Liver (tissue), 3 donors: ENCODE measurements at regions not wholly inside any gene's neighbourhood (a gene's known extent, or its start where the extent isn't known, plus 50 kb on each side); places are given as distances from the start of the nearest gene placed in this dataset.

Experiments used
- EGR1 ChIP-seq, 2 donors: IDR thresholded peaks; 2 replicates each; pipeline ENCODE4 v1.6.1; 2016 to 2018; ENCODE audit warnings: antibody characterized with exemption in 2 of 2, low read depth in 2 of 2
- GABPA ChIP-seq, 2 donors: IDR thresholded peaks in 1 of 2; conservative IDR thresholded peaks in 1 of 2; 2 replicates each; pipeline ENCODE4 v1.6.1; 2016; ENCODE audit warnings: antibody characterized with exemption in 2 of 2, mild to moderate bottlenecking in 1 of 2, moderate library complexity in 1 of 2
- YY1 ChIP-seq: IDR thresholded peaks from 2 replicates; pipeline ENCODE4 v1.6.1; 2016; ENCODE audit warnings: antibody characterized with exemption, mild to moderate bottlenecking
- ZBTB33 ChIP-seq: IDR thresholded peaks from 2 replicates; pipeline ENCODE4 v1.6.1; 2016; ENCODE audit warnings: antibody characterized with exemption
- TF ChIP-seq, protein P1 (sequence below): fragments of 150-350 bp; IDR thresholded peaks from 2 replicates; pipeline ENCODE4 v1.5.1; 2017; ENCODE audit warnings: improper control_type of control experiment, low read depth, low read length; ENCODE audit not compliant: missing input control
- TF ChIP-seq, protein P2 (sequence below): IDR thresholded peaks from 2 replicates; pipeline ENCODE4 v1.6.1; 2016; ENCODE audit warnings: antibody characterized with exemption
- donor health status: healthy.
- donor health status: healthy.

DNA sequence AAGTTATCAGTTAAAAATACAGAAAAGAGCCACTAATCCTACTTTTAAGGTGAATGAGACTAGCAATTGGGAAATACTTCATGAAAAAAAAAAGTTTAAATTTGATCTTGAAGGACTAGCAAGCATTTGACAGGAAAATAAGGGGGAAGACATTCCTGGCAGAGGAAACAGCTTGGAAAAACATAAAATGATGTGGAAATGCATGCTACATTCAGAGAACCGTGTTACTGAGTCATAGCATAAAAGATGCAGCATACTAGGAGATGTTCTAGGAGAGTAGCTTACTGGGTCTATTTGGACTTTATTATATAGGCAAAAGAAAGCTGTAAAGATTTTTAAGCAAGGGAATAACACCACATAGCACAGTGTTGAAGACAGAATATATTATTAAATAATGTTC lies 108.6 kb upstream of the COL1A2 start:
- TF ChIP-seq, protein P1, sequence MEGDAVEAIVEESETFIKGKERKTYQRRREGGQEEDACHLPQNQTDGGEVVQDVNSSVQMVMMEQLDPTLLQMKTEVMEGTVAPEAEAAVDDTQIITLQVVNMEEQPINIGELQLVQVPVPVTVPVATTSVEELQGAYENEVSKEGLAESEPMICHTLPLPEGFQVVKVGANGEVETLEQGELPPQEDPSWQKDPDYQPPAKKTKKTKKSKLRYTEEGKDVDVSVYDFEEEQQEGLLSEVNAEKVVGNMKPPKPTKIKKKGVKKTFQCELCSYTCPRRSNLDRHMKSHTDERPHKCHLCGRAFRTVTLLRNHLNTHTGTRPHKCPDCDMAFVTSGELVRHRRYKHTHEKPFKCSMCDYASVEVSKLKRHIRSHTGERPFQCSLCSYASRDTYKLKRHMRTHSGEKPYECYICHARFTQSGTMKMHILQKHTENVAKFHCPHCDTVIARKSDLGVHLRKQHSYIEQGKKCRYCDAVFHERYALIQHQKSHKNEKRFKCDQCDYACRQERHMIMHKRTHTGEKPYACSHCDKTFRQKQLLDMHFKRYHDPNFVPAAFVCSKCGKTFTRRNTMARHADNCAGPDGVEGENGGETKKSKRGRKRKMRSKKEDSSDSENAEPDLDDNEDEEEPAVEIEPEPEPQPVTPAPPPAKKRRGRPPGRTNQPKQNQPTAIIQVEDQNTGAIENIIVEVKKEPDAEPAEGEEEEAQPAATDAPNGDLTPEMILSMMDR, result no peak
- TF ChIP-seq GABPA (IDR thresholded peaks at IDR 0.05 in 1 of 2, conservative IDR thresholded peaks at IDR 0.05 in 1 of 2) (no peak), ZBTB33 (no peak), EGR1 (IDR thresholded peaks at IDR 0.05; ENCODE audit: low read depth in 2 of 2) (no peak), YY1 (no peak)
- TF ChIP-seq, protein P2, sequence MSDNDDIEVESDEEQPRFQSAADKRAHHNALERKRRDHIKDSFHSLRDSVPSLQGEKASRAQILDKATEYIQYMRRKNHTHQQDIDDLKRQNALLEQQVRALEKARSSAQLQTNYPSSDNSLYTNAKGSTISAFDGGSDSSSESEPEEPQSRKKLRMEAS, result no peak
